Ovary (tissue), 3 donors: ENCODE measurements at regions not wholly inside any gene's neighbourhood (a gene's known extent, or its start where the extent isn't known, plus 50 kb on each side); places are given as distances from the start of the nearest gene placed in this dataset.

Source experiments
- POLR2A ChIP-seq: fragments of 450-650 bp; IDR thresholded peaks from one replicate; pipeline ENCODE4 v1.6.1; 2017; ENCODE audit warnings: antibody characterized with exemption, mild to moderate bottlenecking, moderate library complexity
- TF ChIP-seq, protein P1 (sequence below), 3 donors: fragments of 450-650 bp in 2 of 3; fragments of 200-600 bp in 1 of 3; IDR thresholded peaks; one replicate each; pipeline versions ENCODE4 v1.5.1 to v1.8.0; 2016 to 2022; ENCODE audit warnings: antibody characterized with exemption in 3 of 3, mild to moderate bottlenecking in 1 of 3
- donor health status: DM: no; HTN: no; CAD: no.

DNA sequence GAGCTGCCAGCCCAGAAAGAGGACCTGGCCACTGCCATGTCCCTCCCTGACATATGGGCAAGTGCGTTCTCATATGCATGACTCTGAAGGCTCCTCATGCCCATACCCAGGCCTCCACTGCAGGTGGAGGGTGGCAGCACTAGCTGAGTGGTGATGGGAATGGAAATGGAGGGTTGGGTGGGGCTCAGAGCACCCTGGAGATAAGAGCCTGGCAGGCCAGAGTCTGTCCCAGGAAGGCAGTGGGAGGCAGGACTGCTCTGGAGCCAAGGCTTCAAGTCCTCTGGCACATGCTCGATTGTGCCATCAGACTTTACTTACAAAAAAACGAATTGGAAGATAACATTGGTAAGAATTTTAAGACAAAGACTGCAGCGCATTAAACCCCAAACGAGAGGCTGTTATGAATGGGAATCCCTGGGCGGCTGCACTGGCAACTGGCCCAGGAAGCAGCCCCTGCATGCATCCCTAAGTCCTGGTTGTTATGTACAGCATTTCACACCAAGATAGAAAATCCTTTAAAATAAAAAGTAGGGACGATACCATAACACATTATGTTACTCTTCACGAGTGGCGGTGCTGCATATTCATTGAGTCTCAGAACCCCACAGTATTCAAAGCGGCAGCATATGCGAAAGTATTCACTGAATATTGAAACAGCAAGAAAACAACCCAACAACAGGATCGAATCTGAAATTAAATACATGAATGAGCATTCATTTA lies 81.7 kb upstream of the FAM98A start:
- no peak for TF ChIP-seq POLR2A
- TF ChIP-seq, protein P1, sequence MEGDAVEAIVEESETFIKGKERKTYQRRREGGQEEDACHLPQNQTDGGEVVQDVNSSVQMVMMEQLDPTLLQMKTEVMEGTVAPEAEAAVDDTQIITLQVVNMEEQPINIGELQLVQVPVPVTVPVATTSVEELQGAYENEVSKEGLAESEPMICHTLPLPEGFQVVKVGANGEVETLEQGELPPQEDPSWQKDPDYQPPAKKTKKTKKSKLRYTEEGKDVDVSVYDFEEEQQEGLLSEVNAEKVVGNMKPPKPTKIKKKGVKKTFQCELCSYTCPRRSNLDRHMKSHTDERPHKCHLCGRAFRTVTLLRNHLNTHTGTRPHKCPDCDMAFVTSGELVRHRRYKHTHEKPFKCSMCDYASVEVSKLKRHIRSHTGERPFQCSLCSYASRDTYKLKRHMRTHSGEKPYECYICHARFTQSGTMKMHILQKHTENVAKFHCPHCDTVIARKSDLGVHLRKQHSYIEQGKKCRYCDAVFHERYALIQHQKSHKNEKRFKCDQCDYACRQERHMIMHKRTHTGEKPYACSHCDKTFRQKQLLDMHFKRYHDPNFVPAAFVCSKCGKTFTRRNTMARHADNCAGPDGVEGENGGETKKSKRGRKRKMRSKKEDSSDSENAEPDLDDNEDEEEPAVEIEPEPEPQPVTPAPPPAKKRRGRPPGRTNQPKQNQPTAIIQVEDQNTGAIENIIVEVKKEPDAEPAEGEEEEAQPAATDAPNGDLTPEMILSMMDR (IDR thresholded peaks at IDR 0.05) = no peak
